Transverse colon (tissue), 4 donors: ENCODE measurements at regions not wholly inside any gene's neighbourhood (a gene's known extent, or its start where the extent isn't known, plus 50 kb on each side); places are given as distances from the start of the nearest gene placed in this dataset.

Source experiments
- DNase-seq: peaks from one replicate; pipeline ENCODE4 v3.0.0-alpha.2; 2019
- H3K27ac ChIP-seq, 4 donors: fragments of 200-600 bp; sonication (generic); 2 replicates each; pipeline ENCODE4 v1.5.1; 2016 to 2018; ENCODE audit warnings: inconsistent platforms in 4 of 4
- H3K27me3 ChIP-seq: fragments of 200-600 bp; sonication (generic); 2 replicates; pipeline ENCODE4 v1.5.1; 2017; ENCODE audit warnings: inconsistent platforms
- H3K36me3 ChIP-seq, 4 donors: fragments of 200-600 bp; sonication (generic); 2 replicates each; pipeline ENCODE4 v1.5.1; 2017 to 2019; ENCODE audit warnings: inconsistent platforms in 4 of 4
- H3K4me1 ChIP-seq, 4 donors: fragments of 200-600 bp; sonication (generic); 2 replicates each; pipeline ENCODE4 v1.5.1; 2017 to 2020; ENCODE audit warnings: inconsistent platforms in 4 of 4
- H3K4me3 ChIP-seq, 4 donors: fragments of 200-600 bp; sonication (generic); 1 replicate in 1 of 4; 2 replicates in 3 of 4; pipeline versions ENCODE4 v1.5.1 to v1.6.1; 2017 to 2019; ENCODE audit warnings: inconsistent platforms in 4 of 4
- H3K9me3 ChIP-seq, 2 donors: fragments of 200-600 bp; sonication (generic); 2 replicates each; pipeline ENCODE4 v1.5.1; 2017 to 2019; ENCODE audit warnings: inconsistent platforms in 2 of 2
- CTCF ChIP-seq, 5 experiments: fragments of 200-600 bp in 3 of 5; fragments of 450-650 bp in 2 of 5; sonication (generic) in 3 of 5; IDR thresholded peaks; 1 replicate in 2 of 5; 2 replicates in 3 of 5; pipeline ENCODE4 v1.5.1; 2016 to 2017; ENCODE audit warnings: antibody characterized with exemption in 5 of 5, inconsistent platforms in 3 of 5, mild to moderate bottlenecking in 2 of 5, moderate library complexity in 1 of 5
- EP300 ChIP-seq: sonication (generic); formaldehyde crosslinking; IDR thresholded peaks from one replicate; pipeline ENCODE4 v1.6.1; 2017; ENCODE audit warnings: antibody characterized with exemption, low read depth
- POLR2A ChIP-seq: fragments of 450-650 bp; IDR thresholded peaks from one replicate; pipeline ENCODE4 v1.6.1; 2016; ENCODE audit warnings: antibody characterized with exemption, mild to moderate bottlenecking, moderate library complexity
- POLR2AphosphoS5 ChIP-seq, 3 donors: sonication (generic); formaldehyde crosslinking; IDR thresholded peaks; one replicate each; pipeline ENCODE4 v1.6.1; 2016; ENCODE audit warnings: antibody characterized with exemption in 3 of 3
- WGBS, 2 donors: methylation state at CpG; one replicate each; pipeline ENCODE4 v1.1.5; 2018; ENCODE audit warnings: low coverage in 1 of 2; 5-methylcytosine and 5-hydroxymethylcytosine counted together
- in situ Hi-C, 4 donors: fragments of 200-750 bp; cut with MboI; loops; one replicate each; pipeline versions ENCODE4 v1.15.0 to v1.15.1; 2017; ENCODE audit warnings: low sequenced_read_pairs in 3 of 4, low pct_ligation_motif_present in 1 of 4, low pct_unique_long_range_greater_than_20kb in 1 of 4
- intact Hi-C: fragments of 100-400 bp; cut with DNase I; formaldehyde crosslinking; loops from one replicate; pipeline ENCODE4 v1.15.1; 2023; ENCODE audit warnings: low total_unique reads

- in situ Hi-C loops (no loop called here), intact Hi-C loops (no loop called here)
- Histone ChIP-seq H3K27ac (no peak overlapping the region), H3K27me3 (no peaks in the 10 kb centered on the region), H3K4me3 (no peak overlapping the region), H3K9me3 (no peaks in the 10 kb centered on the region), H3K36me3 (no peaks in the 10 kb centered on the region), H3K4me1 (no peaks in the 10 kb centered on the region)
- DNase-seq: no peak
- no peak for TF ChIP-seq POLR2AphosphoS5 (IDR thresholded peaks at IDR 0.05)
- WGBS, 2 donors: 45 to 50% methylated on average over 1 to 2 of the region's 2 CpGs
Observed at GRCh38 chr1:239872626-239873025, 219.1 kb upstream of the FMN2 start.

- in situ Hi-C loops: no loop called here
- H3K27me3 ChIP-seq: no peaks in the 10 kb centered on the region
- no peak for DNase-seq
- H3K27ac ChIP-seq: no peak overlapping the region
- WGBS, 2 donors: 84 to 93% methylated on average over 6 to 10 of the region's 10 CpGs
- no peaks in the 10 kb centered on the region for H3K9me3 ChIP-seq
- peaks cover 0 to 4% (median 0%) of the 10 kb centered on the region in 4 donors for H3K4me1 ChIP-seq
- TF ChIP-seq CTCF (IDR thresholded peaks at IDR 0.05): no peak
- no peak overlapping the region for H3K4me3 ChIP-seq
- intact Hi-C loops: no loop called here
- no peaks in the 10 kb centered on the region for H3K36me3 ChIP-seq
Observed at GRCh38 chr1:239874831-239875230, 216.9 kb upstream of the FMN2 start.

GRCh38 chr1:239879321-239880170, 212.1 kb upstream of the FMN2 start:
- DNase-seq: no peak
- Histone ChIP-seq H3K9me3 (no peaks in the 10 kb centered on the region), H3K4me3 (no peak overlapping the region), H3K4me1 (peaks cover 0 to 4% (median 0%) of the 10 kb centered on the region in 4 donors), H3K27me3 (no peaks in the 10 kb centered on the region), H3K36me3 (no peaks in the 10 kb centered on the region), H3K27ac (no peak overlapping the region)
- WGBS, 2 donors: 63 to 80% methylated on average over 1 to 10 of the region's 10 CpGs
- in situ Hi-C loops (no loop called here), intact Hi-C loops (no loop called here)
- TF ChIP-seq POLR2AphosphoS5 (IDR thresholded peaks at IDR 0.05) (no peak), CTCF (IDR thresholded peaks at IDR 0.05) (no peak), POLR2A (no peak), EP300 (no peak)

- in situ Hi-C loops: no loop called here
Observed at GRCh38 chr1:239882967-239883366, 208.7 kb upstream of the FMN2 start.

More at GRCh38 chr1:239882967-239883366, 208.7 kb upstream of the FMN2 start:
- Histone ChIP-seq H3K27ac (no peak overlapping the region), H3K9me3 (no peaks in the 10 kb centered on the region), H3K36me3 (no peaks in the 10 kb centered on the region), H3K27me3 (no peaks in the 10 kb centered on the region), H3K4me1 (peaks cover 0 to 4% (median 0%) of the 10 kb centered on the region in 4 donors), H3K4me3 (no peak overlapping the region)
- no peak for TF ChIP-seq CTCF (IDR thresholded peaks at IDR 0.05)
- TF ChIP-seq POLR2A: no peak
- TF ChIP-seq POLR2AphosphoS5 (IDR thresholded peaks at IDR 0.05): no peak
- no peak for TF ChIP-seq EP300
- 85 to 86% methylated on average over 2 to 4 of the region's 4 CpGs for WGBS, 2 donors
- intact Hi-C loops: no loop called here
- DNase-seq: no peak
